GM12878 (cell line): ENCODE measurements at regions not wholly inside any gene's neighbourhood (a gene's known extent, or its start where the extent isn't known, plus 50 kb on each side); places are given as distances from the start of the nearest gene placed in this dataset.

Source experiments
- ATAC-seq: fragments of 200-7000 bp; cut with Tn5 transposase; 3 replicates; pipeline ENCODE4 v1.9.1; 2020; ENCODE audit warnings: mild to moderate bottlenecking, moderate library complexity
- BruUV-seq: library from RNA; stranded (reverse); fragments of 400-500 nt; replicated peaks from 2 replicates; lab custom pipeline; 2021; lab: Mats Ljungman, UMichigan
- CTCF ChIA-PET: fragments of 300-600 bp; sonication (Branson Sonifier 250); formaldehyde crosslinking; extraction: SDS; loops from one replicate; lab custom pipeline; 2021; ENCODE audit warnings: inconsistent platforms; lab: Yijun Ruan, JAX
- POLR2A ChIA-PET: fragments of 350-600 bp; formaldehyde crosslinking; extraction: SDS; loops from one replicate; lab custom pipeline; 2021; ENCODE audit warnings: inconsistent platforms; lab: Charles Lee
- RAD21 ChIA-PET: fragments of 300-600 bp; sonication (Branson Sonifier 250); formaldehyde crosslinking; loops from one replicate; lab custom pipeline; 2023; ENCODE audit warnings: antibody characterized with exemption; ENCODE audit not compliant: unreplicated experiment; lab: Charles Lee
- SMC1A ChIA-PET: fragments of 300-600 bp; sonication (Branson Sonifier 250); formaldehyde crosslinking; loops from one replicate; lab custom pipeline; 2023; ENCODE audit not compliant: unreplicated experiment, uncharacterized antibody; lab: Charles Lee
- DNase-seq: peaks from one replicate; pipeline ENCODE4 v3.0.0-alpha.2; 2011; ENCODE audit warnings: low read depth, low spot score
- FAIRE-seq: peaks from 3 replicates; lab custom pipeline; 2011; peaks lifted over from hg19 to GRCh38; lab: Jason Lieb, UNC
- H2AFZ ChIP-seq: 2 replicates; pipeline ENCODE4 v1.6.0; 2011; ENCODE audit warnings: low read depth, low read length, control low read depth; ENCODE audit not compliant: control insufficient read depth
- H3K27ac ChIP-seq: 2 replicates; pipeline ENCODE4 v1.5.1; 2011; ENCODE audit warnings: control low read depth; ENCODE audit not compliant: control insufficient read depth, insufficient read depth
- H3K27me3 ChIP-seq, 2 experiments: replicated peaks in 1 of 2; 2 replicates each; pipeline versions ENCODE4 v1.6.0 to v1.6.1; 2011; ENCODE audit warnings: low read length in 1 of 2; ENCODE audit not compliant: control insufficient read depth in 2 of 2, insufficient read depth in 2 of 2
- H3K36me3 ChIP-seq, 2 experiments: 2 replicates each; pipeline ENCODE4 v1.5.1; 2011; ENCODE audit warnings: low read length in 1 of 2; ENCODE audit not compliant: control insufficient read depth in 2 of 2, insufficient read depth in 2 of 2
- H3K4me1 ChIP-seq: 2 replicates; pipeline ENCODE4 v1.6.1; 2011; ENCODE audit warnings: mild to moderate bottlenecking, low read length, moderate library complexity, mixed read lengths; ENCODE audit not compliant: control insufficient read depth, insufficient read depth
- H3K4me2 ChIP-seq: 2 replicates; pipeline ENCODE4 v1.6.0; 2011; ENCODE audit warnings: control low read depth; ENCODE audit not compliant: control insufficient read depth, insufficient read depth
- H3K4me3 ChIP-seq: fragments of 200-600 bp; sonication (generic); 2 replicates; pipeline ENCODE4 v1.5.1; 2016
- H3K79me2 ChIP-seq: 2 replicates; pipeline ENCODE4 v1.6.0; 2011; ENCODE audit warnings: low read length; ENCODE audit not compliant: control insufficient read depth, insufficient read depth
- H3K9ac ChIP-seq: 2 replicates; pipeline ENCODE4 v1.8.0; 2011; ENCODE audit warnings: low read length, control low read depth, mixed read lengths; ENCODE audit not compliant: control insufficient read depth, insufficient read depth
- H3K9me3 ChIP-seq: replicated peaks from 3 replicates; pipeline ENCODE4 v1.5.1; 2011; ENCODE audit warnings: mild to moderate bottlenecking, low read length; ENCODE audit not compliant: control insufficient read depth, insufficient read depth
- H4K20me1 ChIP-seq: 2 replicates; pipeline ENCODE4 v1.6.0; 2011; ENCODE audit not compliant: control insufficient read depth, insufficient read depth
- CEBPZ ChIP-seq: fragments of 150-350 bp; IDR thresholded peaks from 2 replicates; pipeline ENCODE4 v1.6.1; 2016; ENCODE audit warnings: low read depth, low read length
- CHD1 ChIP-seq: IDR thresholded peaks from 2 replicates; pipeline ENCODE4 v1.6.1; 2012; ENCODE audit warnings: low read depth, low read length, improper control_type of control experiment
- ETV6 ChIP-seq, 2 experiments: fragments of 450-650 bp in 1 of 2; IDR thresholded peaks in 1 of 2; conservative IDR thresholded peaks in 1 of 2; 2 replicates each; pipeline ENCODE4 v1.6.1; 2014; ENCODE audit warnings: antibody characterized with exemption in 1 of 2, borderline replicate concordance in 1 of 2, low read depth in 1 of 2, mild to moderate bottlenecking in 1 of 2, moderate library complexity in 1 of 2
- HDAC2 ChIP-seq: fragments of 200-600 bp; sonication (generic); IDR thresholded peaks from 2 replicates; pipeline ENCODE4 v1.6.1; 2017
- KDM1A ChIP-seq: fragments of 200-600 bp; sonication (generic); IDR thresholded peaks from 2 replicates; pipeline ENCODE4 v1.6.1; 2016; ENCODE audit warnings: borderline replicate concordance
- LARP7 ChIP-seq: fragments of 450-650 bp; IDR thresholded peaks from 2 replicates; pipeline ENCODE4 v1.6.1; 2017; ENCODE audit warnings: mild to moderate bottlenecking
- PAX5 ChIP-seq: IDR thresholded peaks from 2 replicates; pipeline ENCODE4 v1.6.1; 2011; ENCODE audit warnings: low read depth, low read length, borderline replicate concordance
- RB1 ChIP-seq: fragments of 450-650 bp; formaldehyde crosslinking; IDR thresholded peaks from 2 replicates; pipeline ENCODE4 v1.6.1; 2017; ENCODE audit warnings: mild to moderate bottlenecking, borderline replicate concordance
- RELA ChIP-seq: fragments of 450-650 bp; IDR thresholded peaks from 2 replicates; pipeline ENCODE4 v1.8.0; 2014; ENCODE audit warnings: borderline replicate concordance; ENCODE audit not compliant: partially characterized antibody
- RFX5 ChIP-seq: IDR thresholded peaks from 2 replicates; pipeline ENCODE4 v1.6.1; 2011; ENCODE audit warnings: low read depth, low read length, improper control_type of control experiment
- ZZZ3 ChIP-seq: IDR thresholded peaks from 2 replicates; pipeline ENCODE4 v1.6.1; 2011; ENCODE audit warnings: low read depth; ENCODE audit not compliant: control insufficient read depth, insufficient read length
- WGBS: methylation state at CpG from one replicate; pipeline ENCODE4 v1.1.6; 2016; ENCODE audit warnings: low lambda C conversion rate; ENCODE audit not compliant: insufficient replicate concordance, insufficient coverage; ENCODE audit errors: missing lambda C conversion rate; 5-methylcytosine and 5-hydroxymethylcytosine counted together
- in situ Hi-C: fragments of 300-500 bp; cut with MboI; formaldehyde crosslinking; loops from 9 replicates; pipeline ENCODE4 v1.14.3; 2018; ENCODE audit warnings: mixed read lengths
- intact Hi-C: fragments of 100-400 bp; cut with micrococcal nuclease; formaldehyde crosslinking; loops from one replicate; pipeline ENCODE4 v1.14.2; 2022; ENCODE audit not compliant: unreplicated experiment

GRCh38 chr2:176865336-176865735, 347.3 kb upstream of the HNRNPA3 start:
- 8% methylated on average over 2 of the region's 2 CpGs for WGBS
- Histone ChIP-seq H3K4me2 (no peak overlapping the region), H3K79me2 (no peaks in the 10 kb centered on the region), H3K9me3 (no peaks in the 10 kb centered on the region), H3K4me3 (no peak overlapping the region), H3K27ac (no peak overlapping the region), H3K9ac (no peak overlapping the region), H4K20me1 (no peaks in the 10 kb centered on the region), H2AFZ (no peak overlapping the region), H3K36me3 (no peaks in the 10 kb centered on the region), H3K4me1 (no peaks in the 10 kb centered on the region), H3K27me3 (no peaks in the 10 kb centered on the region)
- ChIA-PET RAD21 (no interaction called here), POLR2A (no interaction called here), SMC1A (interaction anchor here (1.3 to 1.5 kb wide), 2 partner anchors 10 to 16 kb away, joined by 4 to 6 read pairs; no protein-coding TSS in a partner anchor), CTCF (no interaction called here)
- ATAC-seq (no peak), DNase-seq (no peak), FAIRE-seq (peak; percentile 23)
- BruUV-seq, result no TSS peak
- intact Hi-C loops (no loop called here), in situ Hi-C loops (no loop called here)
- no peak for TF ChIP-seq ZZZ3
- no peak for TF ChIP-seq LARP7
- no peak for TF ChIP-seq KDM1A
- no peak for TF ChIP-seq ETV6 (conservative IDR thresholded peaks at IDR 0.05 in 1 of 2, IDR thresholded peaks at IDR 0.05 in 1 of 2; ENCODE audit: borderline replicate concordance in 1 of 2, low read depth in 1 of 2)
- no peak for TF ChIP-seq RELA
- TF ChIP-seq CHD1, result no peak
- TF ChIP-seq RB1, result no peak
- TF ChIP-seq PAX5, result no peak
- TF ChIP-seq CEBPZ, result no peak
- TF ChIP-seq RFX5, result no peak
- TF ChIP-seq HDAC2, result no peak
